ENCODE measurements at regions not wholly inside any gene's neighbourhood (a gene's known extent, or its start where the extent isn't known, plus 50 kb on each side); places are given as distances from the start of the nearest gene placed in this dataset.

DNA sequence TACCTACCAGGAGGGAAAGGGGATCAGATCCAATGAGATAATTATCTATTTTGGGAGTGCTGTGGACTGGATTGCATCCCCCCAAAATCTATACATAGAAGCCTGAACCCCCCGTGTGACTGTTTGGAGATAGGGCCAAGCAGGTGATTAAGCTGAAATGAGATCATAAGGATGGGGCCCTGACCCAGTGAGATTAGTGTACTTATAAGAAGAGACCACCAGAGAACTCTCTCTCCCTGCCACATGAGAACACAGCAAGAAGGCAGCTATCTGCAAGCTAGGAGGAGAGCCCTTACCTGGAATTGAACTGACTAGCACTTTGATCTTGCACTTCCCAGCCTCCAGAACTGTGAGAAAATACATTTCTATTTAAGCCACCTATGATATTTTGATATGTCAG lies 132.2 kb upstream of the NOX3 start:
- Histone ChIP-seq H3K9ac (ENCODE audit: low read depth, low read length) (no peak overlapping the region), H3K9me3 (ENCODE audit: control insufficient read depth, insufficient read depth, low read length) (no peaks in the 10 kb centered on the region), H3K36me3 (ENCODE audit: insufficient read depth, low read length) (no peaks in the 10 kb centered on the region)

DNA sequence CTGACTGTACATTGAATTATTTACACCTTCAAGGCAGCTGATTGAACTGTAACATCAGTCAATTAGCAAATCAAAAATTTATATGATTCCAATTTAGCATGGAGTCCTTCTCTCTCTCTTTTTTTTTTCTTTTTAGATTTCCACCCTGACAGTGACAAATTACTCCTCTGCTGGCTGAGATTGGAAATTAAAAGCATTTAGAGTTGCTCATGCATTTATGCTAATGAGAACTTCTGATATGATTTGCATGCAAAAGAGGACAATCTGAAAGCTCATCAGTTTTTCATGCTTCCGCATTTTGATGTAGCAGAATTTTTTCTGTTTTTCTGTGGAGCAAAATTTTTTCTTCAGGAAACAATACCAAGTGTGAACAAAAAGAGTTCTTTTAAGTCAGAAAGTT lies 130.5 kb upstream of the NOX3 start:
- H3K36me3 ChIP-seq (ENCODE audit: insufficient read depth, low read length), result no peaks in the 10 kb centered on the region
- H3K4me1 ChIP-seq (ENCODE audit: insufficient read depth, low read length), result no peaks in the 10 kb centered on the region
- H3K9me3 ChIP-seq (ENCODE audit: control insufficient read depth, insufficient read depth, low read length), result no peaks in the 10 kb centered on the region
- H3K9ac ChIP-seq (ENCODE audit: low read depth, low read length), result no peak overlapping the region

More for the DNA sequence above, 132.2 kb upstream of the NOX3 start:
- H3K4me1 ChIP-seq (ENCODE audit: insufficient read depth, low read length), result no peaks in the 10 kb centered on the region

DNA sequence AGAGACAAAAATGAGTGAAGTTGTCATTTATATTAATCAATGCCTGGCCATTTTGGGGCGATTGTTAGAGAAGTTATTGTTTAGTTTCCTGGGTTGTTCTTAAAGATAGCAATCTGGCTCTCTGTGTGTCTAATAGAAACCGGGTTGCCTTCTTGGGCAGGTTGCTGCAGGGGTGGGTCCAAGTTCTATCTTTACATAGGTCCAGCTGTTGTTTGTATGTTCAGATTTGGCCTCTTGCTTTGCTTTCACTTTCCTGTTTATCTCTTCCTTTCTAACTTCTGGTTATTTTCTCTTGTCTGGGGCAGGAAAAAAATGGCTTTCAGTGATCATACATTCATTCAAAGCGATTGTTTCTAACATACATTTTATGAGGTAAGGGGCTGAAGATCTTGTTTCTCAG lies 128.4 kb upstream of the NOX3 start:
- H3K9ac ChIP-seq (ENCODE audit: low read depth, low read length), result no peak overlapping the region
- H3K9me3 ChIP-seq (ENCODE audit: control insufficient read depth, insufficient read depth, low read length), result no peaks in the 10 kb centered on the region
- no peaks in the 10 kb centered on the region for H3K4me1 ChIP-seq (ENCODE audit: insufficient read depth, low read length)
- H3K36me3 ChIP-seq (ENCODE audit: insufficient read depth, low read length), result no peaks in the 10 kb centered on the region

DNA sequence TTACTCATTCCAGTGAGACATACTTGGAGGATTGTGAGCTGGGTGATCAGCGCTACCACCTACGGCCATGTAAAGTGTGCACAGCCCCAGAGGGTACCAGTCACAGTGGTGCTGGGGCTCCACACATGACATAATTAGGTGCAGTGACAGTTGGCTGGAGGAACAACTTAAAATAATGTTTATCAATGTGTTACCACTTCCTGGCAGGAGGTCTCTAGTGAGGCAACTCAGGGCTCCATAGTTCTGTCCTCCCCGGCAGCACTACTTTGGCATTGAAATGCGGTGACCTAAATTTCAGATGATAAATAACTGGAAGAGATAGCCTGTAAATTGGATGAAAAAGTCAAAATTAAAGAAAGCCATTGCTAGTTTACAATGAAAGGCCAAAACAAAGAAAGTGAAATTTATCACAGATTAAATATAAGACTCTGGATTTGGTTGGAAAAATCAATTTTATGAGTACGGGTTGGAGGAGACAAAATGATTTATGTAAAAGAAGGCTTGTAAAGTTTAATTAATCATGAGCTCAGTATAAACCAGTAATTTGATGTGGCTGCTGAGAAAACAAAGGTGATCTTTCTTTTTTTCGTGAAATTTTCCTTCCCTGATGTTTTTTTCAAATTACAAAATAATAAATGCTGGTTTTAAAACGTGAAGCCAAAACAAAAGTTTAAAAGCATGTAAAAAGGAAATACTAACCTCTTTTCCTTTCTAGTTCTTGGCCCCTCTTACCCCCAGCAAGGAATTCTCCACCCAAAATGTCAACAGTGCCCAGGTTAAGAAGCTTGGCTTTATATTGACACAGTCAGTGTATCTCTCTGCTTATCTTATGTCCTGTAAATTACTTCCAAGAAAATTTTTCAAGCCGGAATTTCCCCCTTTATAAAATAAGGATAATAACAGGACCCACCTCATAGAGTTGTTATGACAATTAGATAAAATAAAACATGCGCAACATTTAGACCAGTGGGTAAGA lies 126.7 kb upstream of the NOX3 start:
- H3K4me1 ChIP-seq (ENCODE audit: insufficient read depth, low read length), result no peaks in the 10 kb centered on the region
- no peak overlapping the region for H3K9ac ChIP-seq (ENCODE audit: low read depth, low read length)
- no peaks in the 10 kb centered on the region for H3K36me3 ChIP-seq (ENCODE audit: insufficient read depth, low read length)
- no peaks in the 10 kb centered on the region for H3K9me3 ChIP-seq (ENCODE audit: control insufficient read depth, insufficient read depth, low read length)

DNA sequence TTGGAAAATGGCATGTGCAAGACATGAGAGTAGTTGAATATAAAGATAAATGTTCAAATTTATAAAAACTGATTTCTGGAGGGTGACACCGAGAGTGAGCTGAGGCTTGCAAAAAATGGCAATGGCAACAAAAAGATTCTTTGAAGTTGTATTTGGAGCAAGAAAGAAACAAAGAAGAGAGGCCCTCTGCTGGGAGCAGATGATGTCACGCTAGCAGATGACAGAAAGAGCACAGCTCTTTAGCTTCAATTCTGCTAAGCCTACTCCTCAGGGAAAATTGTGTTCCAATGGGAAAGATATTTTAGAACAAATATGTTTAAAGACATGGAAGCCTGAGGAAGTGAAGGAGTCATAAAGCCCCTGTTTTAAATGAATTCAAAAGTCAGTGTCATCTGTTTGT lies 125.3 kb upstream of the NOX3 start:
- Histone ChIP-seq H3K9ac (ENCODE audit: low read depth, low read length) (no peak overlapping the region), H3K9me3 (ENCODE audit: control insufficient read depth, insufficient read depth, low read length) (no peaks in the 10 kb centered on the region), H3K4me1 (ENCODE audit: insufficient read depth, low read length) (no peaks in the 10 kb centered on the region), H3K36me3 (ENCODE audit: insufficient read depth, low read length) (no peaks in the 10 kb centered on the region)

DNA sequence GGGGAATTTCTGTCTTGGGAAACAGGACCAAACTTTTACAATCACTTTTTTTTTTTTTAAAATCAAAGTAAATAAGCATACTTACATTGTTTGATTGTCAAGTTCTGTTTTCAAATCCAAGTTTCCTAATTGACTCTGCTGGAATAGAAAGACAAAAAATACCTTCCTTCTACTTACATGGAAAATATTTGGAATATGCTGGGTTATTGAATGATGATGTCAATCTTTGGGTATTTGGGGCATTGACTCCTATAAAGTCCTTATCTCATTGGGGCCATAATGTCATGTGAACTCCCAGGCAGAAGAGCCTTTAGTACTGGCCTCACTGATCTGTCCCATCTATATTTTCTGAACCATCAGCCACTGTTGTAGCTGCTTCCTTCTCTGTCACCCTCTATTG lies 122.6 kb upstream of the NOX3 start:
- no peaks in the 10 kb centered on the region for H3K4me1 ChIP-seq (ENCODE audit: insufficient read depth, low read length)
- no peak overlapping the region for H3K9ac ChIP-seq (ENCODE audit: low read depth, low read length)
- H3K9me3 ChIP-seq (ENCODE audit: control insufficient read depth, insufficient read depth, low read length), result no peaks in the 10 kb centered on the region
- H3K36me3 ChIP-seq (ENCODE audit: insufficient read depth, low read length), result no peaks in the 10 kb centered on the region

DNA sequence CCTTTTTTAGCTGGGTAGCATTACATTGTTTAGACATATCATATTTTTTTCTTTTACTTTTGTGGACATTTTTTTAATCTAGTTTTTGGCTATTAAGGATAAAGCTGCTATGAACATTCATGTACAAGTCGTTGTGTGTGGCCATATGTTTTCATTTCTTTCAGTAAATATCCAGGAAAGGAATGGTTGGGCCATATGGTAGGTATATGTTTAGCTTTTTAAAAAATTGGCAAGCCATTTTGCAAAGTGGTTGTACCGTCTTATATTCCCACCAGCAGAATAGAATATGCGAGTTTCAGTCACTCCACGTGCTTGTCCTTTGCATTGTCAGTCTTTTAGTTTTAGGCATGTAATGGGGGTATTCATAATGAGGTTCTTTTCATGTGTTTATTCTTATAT lies 106.3 kb upstream of the NOX3 start:
- H3K9ac ChIP-seq (ENCODE audit: low read depth, low read length), result no peak overlapping the region
- H3K4me1 ChIP-seq (ENCODE audit: insufficient read depth, low read length), result no peaks in the 10 kb centered on the region
- no peaks in the 10 kb centered on the region for H3K36me3 ChIP-seq (ENCODE audit: insufficient read depth, low read length)
- H3K9me3 ChIP-seq (ENCODE audit: control insufficient read depth, insufficient read depth, low read length), result no peaks in the 10 kb centered on the region

DNA sequence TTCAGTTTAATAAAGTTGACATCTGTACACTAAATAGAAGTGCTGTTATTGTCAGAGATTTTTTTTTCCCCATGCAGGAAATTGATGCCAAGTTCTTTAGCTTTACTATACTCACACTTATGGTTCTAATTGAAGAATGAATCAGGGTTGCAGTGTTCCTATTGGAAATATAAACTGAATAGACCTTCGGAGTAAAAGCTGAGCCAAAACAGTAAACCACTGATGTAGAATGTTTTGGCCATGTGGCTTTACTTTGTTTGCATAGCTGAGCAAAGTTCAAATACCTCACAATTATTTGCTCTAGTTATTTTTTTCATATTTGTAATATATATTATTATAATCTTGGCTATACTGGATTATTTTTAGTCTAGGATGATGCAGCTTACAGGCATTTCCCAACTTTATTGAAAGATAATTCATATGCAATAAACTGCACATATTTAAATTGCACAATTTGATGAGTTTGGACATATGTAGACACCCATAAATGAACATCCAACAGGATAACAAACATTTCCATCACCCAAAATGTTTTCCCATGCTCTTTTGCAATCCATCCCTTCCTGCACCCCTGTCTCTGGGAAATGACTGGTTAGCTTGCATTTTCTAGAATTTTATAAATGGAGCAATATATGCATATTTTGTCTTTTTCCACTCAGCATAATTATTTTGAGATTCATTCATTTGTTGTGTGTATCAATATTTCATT lies 105.8 kb upstream of the NOX3 start:
- Histone ChIP-seq H3K4me1 (ENCODE audit: insufficient read depth, low read length) (no peaks in the 10 kb centered on the region), H3K36me3 (ENCODE audit: insufficient read depth, low read length) (no peaks in the 10 kb centered on the region), H3K9me3 (ENCODE audit: control insufficient read depth, insufficient read depth, low read length) (no peaks in the 10 kb centered on the region), H3K9ac (ENCODE audit: low read depth, low read length) (no peak overlapping the region)

DNA sequence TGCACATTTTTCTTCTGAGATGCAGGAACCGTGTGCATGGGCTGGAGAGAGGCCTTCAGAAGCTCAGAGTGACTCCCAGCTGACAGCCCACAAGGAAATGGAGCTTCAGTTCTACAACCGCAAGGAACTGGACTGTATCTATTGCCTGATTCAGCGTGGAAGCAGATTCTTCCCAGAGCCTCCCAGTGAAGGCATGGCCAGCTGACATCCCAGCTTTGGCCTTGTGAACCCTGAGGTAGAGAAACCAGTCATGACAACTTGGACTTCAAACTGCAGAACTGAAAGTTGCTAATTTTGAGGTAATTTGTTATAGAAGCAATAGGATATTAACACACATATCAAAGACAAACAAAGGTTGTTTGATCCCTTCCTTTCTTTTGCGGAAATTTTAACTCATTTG lies 94.3 kb upstream of the NOX3 start:
- Histone ChIP-seq H3K9me3 (ENCODE audit: control insufficient read depth, insufficient read depth, low read length) (no peaks in the 10 kb centered on the region), H3K4me1 (ENCODE audit: insufficient read depth, low read length) (no peaks in the 10 kb centered on the region), H3K9ac (ENCODE audit: low read depth, low read length) (no peak overlapping the region), H3K36me3 (ENCODE audit: insufficient read depth, low read length) (no peaks in the 10 kb centered on the region)

DNA sequence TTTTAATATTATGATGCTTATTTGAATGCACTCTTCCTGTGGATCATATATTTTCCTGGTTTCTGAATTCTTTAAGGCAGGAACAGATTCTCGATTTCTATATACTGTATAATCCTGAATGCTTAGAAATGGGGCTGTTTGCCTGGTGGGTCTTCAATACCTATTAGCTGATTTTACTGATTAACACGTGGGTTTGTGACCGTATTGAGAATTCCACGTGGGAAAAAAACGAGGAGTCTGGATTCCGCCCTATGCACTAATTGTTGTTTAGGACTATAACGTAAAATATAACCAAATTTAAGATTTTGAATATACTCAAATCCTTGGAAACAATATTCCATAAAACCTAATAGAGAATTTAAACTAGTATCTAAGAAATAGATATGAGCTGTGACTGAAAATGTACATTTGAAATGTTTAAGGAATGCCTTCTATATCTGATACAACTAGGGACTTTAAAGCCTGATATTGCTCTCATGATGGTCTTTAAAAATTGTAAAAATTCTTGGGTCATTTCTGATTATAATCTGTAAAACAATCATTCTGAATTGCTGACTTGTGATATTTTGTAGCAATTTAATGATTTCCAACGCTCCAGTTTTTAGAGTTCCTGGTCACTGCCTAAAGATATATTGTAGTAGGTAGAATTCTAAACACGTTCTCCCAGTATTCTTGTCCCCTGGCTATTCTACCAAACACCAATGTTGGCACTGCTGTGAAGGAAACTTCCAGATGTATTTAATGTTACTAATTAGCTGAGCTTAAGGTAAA lies 93.6 kb upstream of the NOX3 start:
- Histone ChIP-seq H3K9me3 (ENCODE audit: control insufficient read depth, insufficient read depth, low read length) (no peaks in the 10 kb centered on the region), H3K9ac (ENCODE audit: low read depth, low read length) (no peak overlapping the region), H3K36me3 (ENCODE audit: insufficient read depth, low read length) (no peaks in the 10 kb centered on the region), H3K4me1 (ENCODE audit: insufficient read depth, low read length) (no peaks in the 10 kb centered on the region)

DNA sequence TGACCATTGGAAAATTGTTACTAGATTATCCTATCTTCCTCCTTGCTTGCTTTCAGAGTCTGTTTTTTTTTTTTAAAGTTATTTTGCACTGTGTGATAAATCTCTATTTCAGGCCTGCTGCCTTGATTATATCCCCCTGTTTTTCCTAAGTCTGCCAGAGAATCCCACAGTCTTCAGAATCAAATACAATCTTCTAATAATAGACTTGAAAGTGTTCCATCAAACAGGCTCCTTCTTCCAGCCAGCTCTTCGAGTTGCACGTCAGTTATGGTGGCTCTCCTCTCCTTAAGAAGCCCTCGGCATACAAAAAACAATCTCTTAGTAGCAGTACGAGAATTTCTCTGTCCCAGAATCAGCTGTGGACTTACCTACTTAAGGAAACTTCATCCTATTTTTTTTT lies 92.9 kb upstream of the NOX3 start:
- H3K9ac ChIP-seq (ENCODE audit: low read depth, low read length), result no peak overlapping the region
- no peaks in the 10 kb centered on the region for H3K4me1 ChIP-seq (ENCODE audit: insufficient read depth, low read length)
- H3K9me3 ChIP-seq (ENCODE audit: control insufficient read depth, insufficient read depth, low read length), result no peaks in the 10 kb centered on the region
- no peaks in the 10 kb centered on the region for H3K36me3 ChIP-seq (ENCODE audit: insufficient read depth, low read length)

DNA sequence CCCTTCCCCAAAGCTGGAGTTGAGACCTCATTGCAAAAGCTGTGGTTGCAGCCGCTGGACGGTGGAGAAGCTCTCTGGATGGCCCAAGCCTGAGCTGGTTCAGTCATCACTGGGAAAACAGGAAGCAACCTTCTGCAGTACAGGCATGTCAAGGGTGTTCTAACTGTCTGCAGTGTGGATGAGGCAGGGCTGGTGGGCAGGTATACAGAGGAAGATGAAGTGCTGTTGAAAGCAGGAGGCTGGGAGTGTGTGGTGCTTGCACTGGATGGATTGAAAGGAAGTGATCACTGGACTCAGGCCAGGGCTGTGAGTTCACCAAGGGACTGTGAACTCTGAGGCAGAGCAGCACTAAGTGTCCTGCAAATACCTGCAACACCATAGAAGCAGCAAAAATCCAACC lies 89.0 kb upstream of the NOX3 start:
- H3K36me3 ChIP-seq (ENCODE audit: insufficient read depth, low read length), result no peaks in the 10 kb centered on the region
- no peaks in the 10 kb centered on the region for H3K9me3 ChIP-seq (ENCODE audit: control insufficient read depth, insufficient read depth, low read length)
- H3K9ac ChIP-seq (ENCODE audit: low read depth, low read length), result no peak overlapping the region
- no peaks in the 10 kb centered on the region for H3K4me1 ChIP-seq (ENCODE audit: insufficient read depth, low read length)

DNA sequence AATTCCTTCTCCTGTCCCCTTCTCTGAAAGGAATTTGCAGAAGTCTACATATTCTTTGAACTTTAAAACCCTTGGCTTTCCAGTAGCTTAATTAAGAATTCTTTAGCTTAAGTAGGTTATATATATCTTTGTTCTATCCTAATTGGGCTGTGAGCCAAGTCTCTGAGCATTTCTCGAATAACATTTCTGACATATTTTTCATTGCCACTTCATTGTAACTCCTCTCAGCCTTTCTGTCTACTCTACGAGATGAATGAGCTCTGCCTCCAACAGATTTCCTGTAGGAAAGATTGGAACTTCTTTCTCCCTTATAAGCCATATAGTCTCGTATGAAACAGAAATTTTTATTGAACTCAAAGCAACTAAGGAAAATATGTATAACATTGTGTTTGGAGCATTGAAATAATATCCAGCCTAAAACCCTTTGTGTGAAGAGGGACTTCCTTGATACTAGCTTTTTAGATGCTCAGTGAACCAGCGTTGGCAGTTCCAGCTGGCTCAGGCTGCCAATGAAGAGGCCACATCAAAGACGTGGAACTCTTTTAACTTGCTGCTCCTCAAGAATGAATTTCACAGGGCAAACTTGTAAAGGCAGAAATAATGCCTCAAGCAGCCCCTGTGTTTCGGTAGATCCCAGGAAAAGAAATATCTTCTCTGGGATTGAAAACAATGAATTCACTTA lies 87.7 kb upstream of the NOX3 start:
- Histone ChIP-seq H3K4me1 (ENCODE audit: insufficient read depth, low read length) (no peaks in the 10 kb centered on the region), H3K36me3 (ENCODE audit: insufficient read depth, low read length) (no peaks in the 10 kb centered on the region), H3K9ac (ENCODE audit: low read depth, low read length) (no peak overlapping the region), H3K9me3 (ENCODE audit: control insufficient read depth, insufficient read depth, low read length) (no peaks in the 10 kb centered on the region)

DNA sequence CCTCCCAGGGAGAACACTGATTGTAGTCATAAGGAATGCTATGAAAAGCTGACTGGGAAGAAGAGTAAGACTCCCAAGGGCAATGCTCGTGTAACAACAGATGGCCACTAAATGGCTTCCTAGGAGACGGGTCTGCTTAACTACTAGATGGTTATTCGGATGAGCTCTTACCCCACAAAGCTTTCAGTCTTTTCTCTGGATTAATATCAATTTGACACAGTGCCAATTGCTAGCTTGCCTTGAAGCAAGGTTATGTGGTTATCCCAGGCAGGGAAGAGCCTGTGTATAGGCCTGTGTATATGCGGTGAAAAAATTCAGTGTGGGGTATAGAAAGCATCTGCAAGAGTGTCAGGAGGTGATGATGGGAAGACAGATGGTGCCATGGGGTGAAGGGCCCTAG lies 86.4 kb upstream of the NOX3 start:
- Histone ChIP-seq H3K9ac (ENCODE audit: low read depth, low read length) (no peak overlapping the region), H3K36me3 (ENCODE audit: insufficient read depth, low read length) (no peaks in the 10 kb centered on the region), H3K4me1 (ENCODE audit: insufficient read depth, low read length) (no peaks in the 10 kb centered on the region), H3K9me3 (ENCODE audit: control insufficient read depth, insufficient read depth, low read length) (no peaks in the 10 kb centered on the region)

Measured in ES-I3 (cell line).